WI38 (cell line): ENCODE measurements at regions not wholly inside any gene's neighbourhood (a gene's known extent, or its start where the extent isn't known, plus 50 kb on each side); places are given as distances from the start of the nearest gene placed in this dataset.

ENCODE experiments used
- H3K4me3 ChIP-seq: 2 replicates; pipeline ENCODE4 v1.5.1; 2011; ENCODE audit warnings: low read depth, mild to moderate bottlenecking, control low read depth, low read length
- TF ChIP-seq, protein P1 (sequence below): IDR thresholded peaks from 2 replicates; pipeline ENCODE4 v1.5.1; 2012; ENCODE audit warnings: low read depth, mild to moderate bottlenecking, control low read depth, low read length

DNA sequence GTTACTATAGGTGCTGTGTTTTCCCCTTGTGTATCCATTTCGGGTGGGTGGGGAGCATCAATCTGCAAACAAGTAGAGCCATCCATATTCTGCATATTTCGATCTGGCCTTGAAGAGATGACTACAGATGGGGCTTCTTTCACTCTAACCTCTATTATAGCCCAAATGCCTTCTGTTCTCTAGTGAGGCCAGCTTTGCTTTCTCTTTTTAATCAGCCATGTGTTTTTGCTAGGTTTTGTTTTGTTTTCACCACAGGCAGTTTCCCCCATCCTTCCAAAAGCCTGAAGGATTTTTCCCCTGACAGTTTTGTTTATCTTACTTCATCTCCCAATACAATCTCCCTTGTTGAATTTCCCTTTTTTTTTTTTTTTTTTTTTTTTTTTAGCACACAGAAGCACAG lies 224.1 kb downstream of the BTG1 start:
- TF ChIP-seq, protein P1, sequence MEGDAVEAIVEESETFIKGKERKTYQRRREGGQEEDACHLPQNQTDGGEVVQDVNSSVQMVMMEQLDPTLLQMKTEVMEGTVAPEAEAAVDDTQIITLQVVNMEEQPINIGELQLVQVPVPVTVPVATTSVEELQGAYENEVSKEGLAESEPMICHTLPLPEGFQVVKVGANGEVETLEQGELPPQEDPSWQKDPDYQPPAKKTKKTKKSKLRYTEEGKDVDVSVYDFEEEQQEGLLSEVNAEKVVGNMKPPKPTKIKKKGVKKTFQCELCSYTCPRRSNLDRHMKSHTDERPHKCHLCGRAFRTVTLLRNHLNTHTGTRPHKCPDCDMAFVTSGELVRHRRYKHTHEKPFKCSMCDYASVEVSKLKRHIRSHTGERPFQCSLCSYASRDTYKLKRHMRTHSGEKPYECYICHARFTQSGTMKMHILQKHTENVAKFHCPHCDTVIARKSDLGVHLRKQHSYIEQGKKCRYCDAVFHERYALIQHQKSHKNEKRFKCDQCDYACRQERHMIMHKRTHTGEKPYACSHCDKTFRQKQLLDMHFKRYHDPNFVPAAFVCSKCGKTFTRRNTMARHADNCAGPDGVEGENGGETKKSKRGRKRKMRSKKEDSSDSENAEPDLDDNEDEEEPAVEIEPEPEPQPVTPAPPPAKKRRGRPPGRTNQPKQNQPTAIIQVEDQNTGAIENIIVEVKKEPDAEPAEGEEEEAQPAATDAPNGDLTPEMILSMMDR = no peak
- H3K4me3 ChIP-seq = no peak overlapping the region

DNA sequence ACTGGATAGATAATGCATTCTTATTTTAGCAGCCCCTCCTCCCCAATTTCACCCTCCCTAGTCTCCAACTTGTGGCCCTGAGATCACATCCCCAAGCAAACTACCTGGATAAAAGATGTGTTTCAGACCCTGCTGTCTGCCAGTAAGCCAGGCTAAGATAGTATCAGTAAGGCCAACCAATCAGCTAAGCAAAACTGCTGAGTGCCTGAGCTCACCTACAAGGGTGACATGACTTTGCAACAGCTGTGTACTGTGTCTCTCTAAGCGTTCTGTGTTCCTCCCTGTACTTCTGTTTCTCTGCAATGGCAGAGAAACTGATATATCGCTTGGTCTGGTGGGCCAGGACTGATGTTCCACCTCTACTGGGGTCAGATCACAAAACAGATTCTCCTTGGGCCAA lies 224.9 kb downstream of the BTG1 start:
- TF ChIP-seq, protein P1 = no peak
- no peak overlapping the region for H3K4me3 ChIP-seq

DNA sequence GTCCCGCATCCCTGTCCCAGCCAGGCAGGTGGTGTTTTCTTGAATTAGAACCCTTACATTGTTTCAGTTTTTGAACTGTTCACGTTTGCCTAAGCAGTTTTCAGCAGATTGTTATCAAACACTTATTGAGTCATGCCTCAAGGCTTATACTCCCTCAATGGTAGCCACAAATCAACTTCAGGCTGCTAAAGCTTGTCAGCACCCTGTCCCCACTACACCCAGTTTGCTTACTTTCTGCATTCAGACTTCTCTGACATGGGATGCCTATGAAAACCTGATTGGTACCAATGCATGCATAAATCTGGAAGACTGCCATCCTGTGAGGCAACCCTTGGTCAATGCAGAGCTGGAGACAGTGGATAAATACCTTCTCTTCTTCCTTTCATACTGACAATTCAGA lies 225.4 kb downstream of the BTG1 start:
- TF ChIP-seq, protein P1 = no peak
- H3K4me3 ChIP-seq = no peak overlapping the region

DNA sequence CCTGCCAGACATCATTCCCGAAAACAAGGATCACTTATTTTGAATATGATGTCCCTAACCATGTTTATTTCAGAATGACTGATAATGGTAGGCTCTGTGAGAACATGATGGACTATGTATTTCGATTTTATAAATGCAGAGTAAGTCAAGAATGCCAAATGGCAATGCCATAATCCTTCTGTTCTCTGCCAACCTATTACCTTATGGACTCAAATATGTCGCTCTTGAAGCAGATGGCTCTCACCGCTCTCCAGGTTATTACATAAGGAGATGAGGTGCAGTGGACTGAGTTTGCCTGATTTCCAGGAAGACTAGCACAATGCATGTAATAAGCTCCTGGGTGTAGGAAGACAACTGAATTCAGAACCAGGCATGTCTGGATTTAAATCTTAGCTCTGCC lies 227.2 kb downstream of the BTG1 start:
- TF ChIP-seq, protein P1 = no peak
- H3K4me3 ChIP-seq = no peak overlapping the region

DNA sequence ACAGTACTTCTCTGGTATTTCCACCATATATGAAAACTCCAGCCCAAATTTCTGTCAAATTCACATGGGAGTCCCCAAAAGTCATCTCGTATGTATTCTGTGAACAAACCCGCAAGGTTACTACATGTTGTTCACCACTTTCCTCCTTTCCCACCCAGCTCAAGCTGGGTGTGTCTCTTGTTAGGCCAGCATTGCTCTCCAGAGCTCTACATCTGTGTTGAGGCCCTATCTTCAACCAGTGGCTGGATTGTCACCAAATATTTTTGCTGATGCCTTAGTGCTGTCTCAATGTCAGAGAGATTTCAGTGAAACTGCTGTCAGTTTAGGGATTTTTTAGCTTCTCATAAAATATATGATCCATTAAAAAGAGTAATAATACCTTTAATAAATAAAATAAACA lies 230.9 kb downstream of the BTG1 start:
- TF ChIP-seq, protein P1 = no peak
- H3K4me3 ChIP-seq = no peak overlapping the region

DNA sequence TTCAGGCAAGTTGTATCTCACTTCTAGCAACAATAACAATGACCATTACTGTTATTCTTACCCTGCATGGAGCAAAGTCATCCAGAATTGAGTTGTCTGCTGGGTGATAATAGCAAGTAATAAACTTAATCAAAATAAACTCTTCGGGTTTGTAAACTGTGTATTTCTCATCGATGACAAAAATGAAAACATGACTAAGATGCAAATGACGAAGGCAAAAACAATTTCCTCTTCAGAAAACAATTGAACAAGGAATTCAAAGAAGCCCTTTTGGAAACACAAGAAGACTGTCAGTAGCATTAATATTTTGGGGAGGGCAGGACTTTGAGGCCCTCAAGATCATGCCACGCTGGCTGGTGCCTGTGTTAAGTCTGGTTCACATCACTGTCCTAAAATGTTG lies 232.0 kb downstream of the BTG1 start:
- TF ChIP-seq, protein P1 = no peak
- no peak overlapping the region for H3K4me3 ChIP-seq

DNA sequence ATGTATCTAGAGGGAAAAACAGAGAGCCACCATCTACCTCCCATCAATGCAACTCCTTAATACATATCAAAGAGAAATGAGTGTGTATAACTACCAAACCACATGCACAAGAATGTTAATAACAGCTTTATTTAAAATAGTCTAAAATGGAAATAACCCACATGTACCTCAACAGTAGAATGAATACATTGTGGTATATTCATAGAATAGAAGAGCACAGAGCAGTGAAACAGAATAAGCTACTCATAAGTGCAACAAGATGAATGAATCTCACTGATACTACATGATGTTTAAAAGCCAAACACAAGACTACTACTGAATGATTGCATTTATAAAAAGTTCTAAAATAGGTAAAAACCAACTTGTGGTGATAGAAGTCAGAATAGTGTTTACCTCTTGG lies 232.5 kb downstream of the BTG1 start:
- TF ChIP-seq, protein P1 = no peak

More for the DNA sequence above, 232.5 kb downstream of the BTG1 start:
- no peak overlapping the region for H3K4me3 ChIP-seq
